Activated CD4-positive, alpha-beta T cell treated with anti-CD3 and anti-CD28 coated beads, Interleukin-2, Interleukin-6, amounts not matched to agents 100 ng/mL and 50 ng/mL, durations not matched to agents 16 hours and 8 hours (primary cell): ENCODE measurements at regions not wholly inside any gene's neighbourhood (a gene's known extent, or its start where the extent isn't known, plus 50 kb on each side); places are given as distances from the start of the nearest gene placed in this dataset.
"Not testable (repeated sequence)": the region's sequence is repeated elsewhere in the genome, so short reads cannot be mapped to it uniquely, and the experiment has no call there.

Source experiments
- DNase-seq: peaks from one replicate; pipeline ENCODE4 v3.0.0-alpha.2; 2020

- no peak for DNase-seq
These were observed 267.0 kb downstream of the DACT1 start for GRCh38 chr14:58904776-58905175.

GRCh38 chr14:58907803-58908202 is 270.0 kb downstream of the DACT1 start:
- DNase-seq: no peak

DNA sequence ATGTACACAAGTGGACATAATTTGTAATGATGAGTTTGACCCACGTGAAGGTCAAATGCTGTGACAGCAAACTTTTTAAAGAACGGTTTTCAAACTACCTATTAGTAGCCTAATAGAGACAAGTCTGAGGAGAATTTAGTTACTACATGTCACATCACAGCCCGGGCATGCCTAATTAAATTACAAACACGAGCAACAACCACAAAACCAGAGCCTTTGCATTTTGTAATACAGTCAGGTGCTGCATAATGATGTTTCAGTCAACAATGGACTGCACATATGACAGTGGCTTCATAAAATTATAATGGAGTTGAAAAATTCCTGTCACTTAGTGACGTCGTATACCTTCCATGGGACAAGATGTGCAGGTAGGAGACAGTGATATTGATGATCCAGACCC is 274.5 kb downstream of the DACT1 start:
- no peak for DNase-seq

DNA sequence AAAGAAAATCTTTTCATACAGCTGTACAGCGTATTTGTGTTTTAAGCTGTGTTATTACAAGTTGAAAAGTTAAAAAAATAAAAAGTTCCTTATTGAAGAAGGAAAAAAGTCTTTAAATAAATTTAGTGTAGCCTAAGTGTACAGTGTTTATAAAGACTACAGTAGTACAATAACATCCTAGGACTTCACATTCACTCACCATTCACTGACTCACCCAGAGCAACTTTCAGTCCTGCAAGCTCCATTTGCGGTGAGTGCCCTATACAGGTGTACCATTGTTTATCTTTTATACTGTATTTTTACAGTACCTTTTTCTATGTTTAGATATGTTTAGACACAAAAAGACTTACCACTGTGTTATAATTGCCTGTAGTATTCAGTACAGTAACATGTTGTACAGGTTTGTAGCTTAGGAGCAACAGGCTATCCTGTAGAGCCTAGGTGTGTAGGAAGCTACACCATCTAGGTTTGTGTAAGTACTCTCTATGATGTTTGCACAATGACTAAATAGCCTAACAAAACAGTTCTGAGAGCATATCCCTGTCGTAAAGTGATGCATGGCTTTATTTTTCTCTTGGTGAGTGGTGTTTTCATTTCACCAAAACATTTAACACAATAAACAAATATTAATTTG is 275.2 kb downstream of the DACT1 start:
- DNase-seq: no peak

DNA sequence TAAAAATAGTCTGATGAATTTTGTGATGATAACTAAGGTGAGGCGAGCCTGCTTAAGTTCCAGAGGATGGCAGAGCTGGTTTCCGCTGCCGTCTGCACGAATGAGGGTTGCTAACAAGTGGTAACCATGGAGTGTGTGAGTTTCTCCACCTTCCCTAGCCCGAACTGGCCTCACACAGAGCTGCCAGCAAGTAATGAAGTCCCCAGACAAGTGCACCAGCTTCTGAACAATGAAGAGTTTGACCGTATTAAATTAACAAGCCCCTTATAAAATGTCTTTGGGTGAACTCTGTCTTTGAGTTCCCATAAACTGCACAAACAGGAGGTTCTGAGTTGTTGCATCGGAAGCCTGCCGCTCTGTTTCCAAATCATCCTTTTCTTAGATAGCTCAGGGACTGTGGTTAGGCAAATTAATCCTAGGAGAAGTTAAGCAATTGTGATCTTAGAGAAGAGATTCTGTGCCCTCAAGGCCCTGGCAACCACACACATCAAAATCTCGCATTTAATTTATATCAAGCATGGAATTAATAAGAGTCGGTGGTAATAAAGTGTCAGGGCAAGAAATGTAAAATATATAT is 274.1 kb upstream of the DAAM1 start:
- no peak for DNase-seq

DNA sequence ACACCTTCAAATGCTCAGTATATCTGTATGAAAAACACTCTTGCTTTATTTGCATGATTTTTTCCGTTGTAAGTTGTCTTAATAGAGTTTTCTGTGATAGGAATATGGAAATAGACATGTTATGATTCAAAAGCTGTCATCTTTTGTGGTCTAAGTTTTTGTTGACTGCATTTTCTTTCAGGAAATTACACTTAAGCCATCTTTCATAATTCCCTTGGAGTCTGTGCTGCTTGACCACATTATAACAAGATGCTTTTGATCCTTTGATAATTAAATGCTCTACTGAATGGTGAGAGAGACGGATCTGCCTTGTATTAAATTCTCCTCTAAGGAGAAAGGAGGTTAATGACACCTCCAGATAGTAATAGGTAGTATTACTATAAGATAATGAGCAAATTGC is 272.8 kb upstream of the DAAM1 start:
- no peak for DNase-seq

DNA sequence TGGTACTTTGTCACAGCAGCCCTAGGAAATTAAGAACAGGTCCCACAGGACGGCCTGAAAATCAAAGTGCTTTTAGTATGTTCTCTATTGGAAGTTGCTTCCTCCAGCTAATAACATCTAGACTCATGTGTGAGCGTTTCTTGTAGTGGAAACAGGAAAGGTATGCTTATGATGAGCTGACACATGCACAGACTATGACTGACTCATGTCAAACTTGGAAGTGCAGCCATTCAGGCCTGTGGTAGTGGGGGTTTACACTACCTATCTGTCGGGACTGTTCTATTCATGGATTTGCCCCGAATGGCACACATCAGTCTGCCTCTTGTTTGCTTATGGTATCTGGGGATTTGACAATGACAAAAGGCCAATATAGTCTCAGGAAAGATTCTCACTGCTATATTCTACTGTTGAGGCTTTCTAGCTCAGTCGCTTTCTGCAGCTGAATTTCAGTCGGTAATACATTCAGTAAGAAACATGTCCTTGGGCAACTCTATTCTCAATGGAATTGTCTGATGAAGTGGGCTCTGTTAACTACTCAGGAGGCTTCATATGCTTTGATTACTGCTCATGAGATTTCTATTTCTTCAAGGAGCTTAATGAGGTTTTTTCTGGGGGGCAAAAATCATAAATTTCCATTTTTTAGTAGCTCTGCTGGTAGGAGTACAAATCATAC is 270.3 kb upstream of the DAAM1 start:
- DNase-seq: no peak

GRCh38 chr14:58919217-58919616 is 269.2 kb upstream of the DAAM1 start:
- no peak for DNase-seq

DNA sequence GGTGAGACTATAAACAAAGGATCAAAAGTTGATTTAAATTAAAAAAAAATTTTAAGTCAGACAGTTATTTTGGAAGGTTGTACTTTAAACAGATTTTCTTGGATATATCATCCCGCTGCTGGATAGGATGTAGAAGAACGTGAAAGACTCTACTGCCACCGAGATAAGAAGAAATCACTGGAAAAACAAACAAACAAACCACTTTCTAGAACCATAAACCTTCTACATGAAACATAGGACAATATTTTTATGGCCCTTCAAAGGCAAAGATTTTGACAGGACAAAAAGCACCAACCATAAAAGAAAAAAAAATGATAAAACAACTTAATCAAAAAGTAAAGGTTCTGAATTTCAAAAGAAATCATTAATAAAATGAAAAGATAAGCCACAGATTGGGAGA is 268.2 kb upstream of the DAAM1 start:
- no peak for DNase-seq

DNA sequence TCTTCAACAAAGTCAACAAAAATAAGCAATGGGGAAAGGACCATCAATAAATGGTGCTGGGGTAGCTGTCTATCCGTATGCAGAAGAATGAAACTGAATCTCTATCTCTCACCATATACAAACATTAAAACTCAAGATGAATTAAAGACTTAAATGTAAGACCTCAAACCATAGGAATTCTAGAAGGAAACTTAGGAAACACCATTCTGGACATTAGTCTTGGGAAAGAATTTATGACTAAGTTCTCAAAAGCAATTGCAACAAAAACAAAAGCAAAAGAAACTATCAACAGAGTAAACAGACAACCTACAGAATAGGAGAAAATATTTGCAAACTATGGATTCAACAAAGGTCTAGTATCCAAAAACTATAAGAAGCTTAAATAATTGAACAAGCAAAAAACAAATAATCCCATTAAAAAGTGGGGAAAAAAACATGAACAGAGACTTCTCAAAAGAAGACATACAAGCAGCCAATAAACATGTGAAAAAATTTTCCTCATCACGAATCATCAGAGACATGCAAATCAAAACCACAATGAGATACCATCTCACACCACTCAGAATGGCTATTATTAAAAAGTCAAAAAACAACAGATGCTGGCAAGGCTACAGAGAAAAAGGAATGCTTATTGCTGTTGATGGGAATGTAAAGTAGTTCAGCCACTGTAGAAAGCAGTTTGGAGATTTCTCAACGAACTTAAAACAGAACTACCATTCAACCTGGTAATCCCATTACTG is 266.1 kb upstream of the DAAM1 start:
- DNase-seq: not testable (repeated sequence)

DNA sequence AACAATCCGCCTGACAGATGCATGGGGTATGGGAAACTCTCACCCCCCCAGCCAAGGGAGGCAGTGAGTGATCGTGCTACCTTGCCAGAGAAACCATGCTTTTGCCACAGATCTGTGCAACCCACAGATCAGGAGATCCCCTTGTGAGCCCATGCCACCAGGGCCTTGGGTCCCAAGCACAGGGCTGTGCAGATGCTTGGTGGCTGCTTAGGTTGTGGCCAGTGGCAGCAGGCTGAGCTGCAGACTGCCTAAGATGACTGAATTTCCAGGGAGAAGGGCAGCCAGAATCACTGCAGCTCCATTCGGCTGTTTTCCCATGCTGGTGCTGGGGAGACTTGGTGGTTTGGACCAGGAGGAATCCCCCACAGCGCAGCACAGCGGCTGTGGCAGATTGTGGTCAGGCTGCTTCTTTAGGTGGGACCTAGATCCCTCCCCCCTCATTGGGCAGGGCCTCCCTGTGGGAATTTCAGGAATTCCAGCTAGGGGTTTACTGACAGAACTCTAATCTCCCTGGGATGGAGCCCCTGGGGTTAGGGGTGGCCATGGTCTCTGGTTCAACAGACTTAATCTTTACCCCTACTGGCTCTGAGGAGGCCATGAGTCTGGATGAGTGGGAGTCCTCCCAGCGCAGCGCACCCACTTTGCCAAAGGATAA is 264.6 kb upstream of the DAAM1 start:
- no peak for DNase-seq

DNA sequence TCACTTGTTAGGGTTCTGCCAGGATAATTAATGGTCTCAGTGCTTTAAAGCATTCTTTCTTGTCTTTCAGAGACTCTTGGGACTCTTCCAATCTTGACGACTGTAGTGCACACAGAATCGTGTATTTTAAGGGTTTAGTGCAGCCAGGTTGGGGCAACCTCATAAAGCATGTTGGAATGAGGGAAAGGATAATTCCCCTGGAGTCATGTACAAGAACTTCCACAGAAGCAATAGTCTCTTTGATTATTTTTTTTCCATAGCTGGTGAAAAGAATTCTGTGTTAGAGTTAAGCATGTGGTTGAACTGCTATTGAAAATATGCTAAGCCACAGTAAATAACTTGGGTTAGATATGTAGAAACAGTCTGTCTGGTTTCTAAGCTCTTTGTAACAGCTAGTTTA is 246.8 kb upstream of the DAAM1 start:
- no peak for DNase-seq

DNA sequence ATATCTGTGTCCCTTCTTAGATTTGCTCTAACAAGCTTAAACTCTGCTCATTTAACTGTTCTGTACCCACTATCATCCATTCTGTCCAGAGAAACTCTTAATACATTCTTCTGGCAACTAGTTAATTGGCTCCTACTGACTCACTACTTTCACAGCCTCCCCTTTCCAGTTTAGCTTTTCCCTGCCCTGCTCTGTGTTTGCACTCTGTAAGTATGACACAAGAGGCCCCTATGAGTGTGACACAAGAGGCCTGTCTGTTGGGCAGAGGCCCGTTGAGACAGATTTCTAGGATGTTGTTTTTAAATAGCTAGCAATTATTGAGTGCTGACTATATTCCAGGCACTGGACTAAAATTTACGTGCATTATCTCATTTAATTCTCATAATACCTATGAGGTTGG is 246.0 kb upstream of the DAAM1 start:
- DNase-seq: no peak

GRCh38 chr14:58944343-58944967 is 244.0 kb upstream of the DAAM1 start:
- no peak for DNase-seq

GRCh38 chr14:58944968-58945356 is 243.5 kb upstream of the DAAM1 start:
- no peak for DNase-seq

- DNase-seq: no peak
These were observed 242.0 kb upstream of the DAAM1 start for GRCh38 chr14:58946431-58946830.

DNA sequence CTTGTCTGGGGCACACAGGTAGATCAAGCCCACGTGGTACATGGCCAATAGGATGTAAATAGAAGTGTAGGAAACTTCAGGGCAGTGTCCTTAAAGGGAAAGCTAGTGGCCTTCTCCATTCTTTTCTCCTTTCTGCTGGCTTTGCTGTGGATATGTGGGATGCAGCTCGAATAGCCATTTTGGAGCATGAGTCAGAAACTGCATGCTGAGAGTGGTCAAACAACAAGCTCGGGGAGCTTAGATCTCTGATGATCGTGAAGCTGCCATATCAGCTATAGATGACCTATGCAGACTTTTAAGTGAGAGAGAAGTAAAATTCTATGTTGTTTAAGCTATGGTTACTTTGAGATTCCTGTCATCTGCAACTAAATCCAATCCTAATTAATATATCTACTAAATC is 241.3 kb upstream of the DAAM1 start:
- no peak for DNase-seq

- DNase-seq: no peak
These were observed 240.5 kb upstream of the DAAM1 start for GRCh38 chr14:58947814-58948445.

DNA sequence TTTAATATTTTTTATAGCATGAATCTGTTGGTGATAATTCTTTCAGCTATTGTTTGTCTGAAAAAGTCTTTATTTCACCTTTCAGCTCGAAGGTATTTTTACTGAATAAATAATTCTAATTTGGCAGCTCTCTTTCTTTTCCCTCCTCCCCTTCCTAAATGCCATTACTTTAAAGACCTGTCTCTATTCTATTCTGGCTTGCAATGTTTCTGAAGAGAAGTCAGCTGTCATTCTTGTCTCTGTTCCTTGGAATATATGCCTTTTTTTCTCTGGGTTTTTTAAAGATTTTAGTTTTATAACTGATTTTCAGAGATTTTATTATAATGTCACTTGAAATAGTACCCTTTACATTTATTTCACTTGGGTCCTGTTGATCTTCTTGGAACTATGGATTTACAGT is 237.9 kb upstream of the DAAM1 start:
- no peak for DNase-seq

- DNase-seq: no peak
These were observed 237.3 kb upstream of the DAAM1 start for GRCh38 chr14:58951143-58951542.

- DNase-seq: no peak
These were observed 234.4 kb upstream of the DAAM1 start for GRCh38 chr14:58954052-58954451.
